SU-DHL-6 (cell line): ENCODE measurements at regions not wholly inside any gene's neighbourhood (a gene's known extent, or its start where the extent isn't known, plus 50 kb on each side); places are given as distances from the start of the nearest gene placed in this dataset.

Source experiments
- H2AFZ ChIP-seq: fragments of 200-600 bp; sonication (generic); 2 replicates; pipeline ENCODE4 v1.6.1; 2014; ENCODE audit warnings: low read depth, mild to moderate bottlenecking, moderate library complexity, mixed read lengths, antibody characterized with exemption, low read length; ENCODE audit not compliant: severe bottlenecking
- H3F3A ChIP-seq: fragments of 200-600 bp; shearing (Covaris generic); 2 replicates; pipeline ENCODE4 v1.6.0; 2016; ENCODE audit warnings: antibody characterized with exemption, mild to moderate bottlenecking; ENCODE audit not compliant: insufficient read depth
- H3K27ac ChIP-seq: fragments of 200-600 bp; sonication (generic); 2 replicates; pipeline ENCODE4 v1.5.1; 2016; ENCODE audit warnings: low read depth, mild to moderate bottlenecking, low read length, moderate library complexity, mixed read lengths
- H3K27me3 ChIP-seq: fragments of 200-600 bp; sonication (generic), shearing (Covaris generic); 2 replicates; pipeline ENCODE4 v1.6.0; 2014; ENCODE audit warnings: mild to moderate bottlenecking, low read length
- H3K36me3 ChIP-seq: fragments of 200-600 bp; sonication (generic); 2 replicates; pipeline ENCODE4 v1.6.1; 2014; ENCODE audit warnings: mild to moderate bottlenecking, low read length, mixed read lengths
- H3K4me2 ChIP-seq: fragments of 300-600, 200-600 bp; shearing (Covaris generic), sonication (generic); 2 replicates; pipeline ENCODE4 v1.6.0; 2014; ENCODE audit warnings: low read length, low read depth, mild to moderate bottlenecking; ENCODE audit not compliant: poor library complexity, severe bottlenecking
- H3K4me3 ChIP-seq: fragments of 200-600 bp; sonication (generic); 2 replicates; pipeline ENCODE4 v1.5.1; 2014; ENCODE audit warnings: antibody characterized with exemption, low read length, mild to moderate bottlenecking, mixed read lengths; ENCODE audit not compliant: insufficient read depth, poor library complexity, severe bottlenecking
- H3K79me2 ChIP-seq: fragments of 200-600 bp; sonication (generic); 2 replicates; pipeline ENCODE4 v1.6.1; 2014; ENCODE audit warnings: mild to moderate bottlenecking, low read length, moderate library complexity; ENCODE audit not compliant: insufficient read depth
- H3K9ac ChIP-seq: fragments of 200-600 bp; sonication (generic); 2 replicates; pipeline ENCODE4 v1.7.0; 2014; ENCODE audit warnings: mild to moderate bottlenecking, low read length
- H3K9me2 ChIP-seq: fragments of 200-600 bp; sonication (generic); replicated peaks from 2 replicates; pipeline ENCODE4 v1.6.1; 2014; ENCODE audit warnings: low read length; ENCODE audit not compliant: insufficient read depth
- H3K9me3 ChIP-seq: fragments of 200-600 bp; sonication (generic); 2 replicates; pipeline ENCODE4 v1.6.1; 2014; ENCODE audit warnings: low read length, mixed read lengths; ENCODE audit not compliant: insufficient read depth
- H4K20me1 ChIP-seq: fragments of 200-600 bp; sonication (generic); 2 replicates; pipeline ENCODE4 v1.6.1; 2014; ENCODE audit warnings: low read depth, mild to moderate bottlenecking, antibody characterized with exemption, low read length, moderate library complexity, mixed read lengths
- EZH2phosphoT487 ChIP-seq: fragments of 200-600 bp; sonication (generic), shearing (Covaris generic); conservative IDR thresholded peaks from 2 replicates; pipeline ENCODE4 v1.6.1; 2018; ENCODE audit warnings: mild to moderate bottlenecking, antibody characterized with exemption, low read length, moderate library complexity, mixed read lengths
- TF ChIP-seq, protein P1 (sequence below): fragments of 200-600 bp; sonication (generic); IDR thresholded peaks from one replicate; pipeline ENCODE4 v1.5.1; 2017; ENCODE audit warnings: antibody characterized with exemption, mild to moderate bottlenecking, low read length, moderate library complexity; ENCODE audit not compliant: insufficient read depth, poor library complexity, severe bottlenecking

GRCh38 chr12:77768558-77768957 is 62.1 kb upstream of the NAV3 start:
- no peak for TF ChIP-seq EZH2phosphoT487
- H2AFZ ChIP-seq: no peak overlapping the region
- no peaks in the 10 kb centered on the region for H3K79me2 ChIP-seq
- no peak overlapping the region for H3K4me3 ChIP-seq
- peaks cover 15% of the 10 kb centered on the region; the same call in 1 of the 2 replicates for H3K9me3 ChIP-seq
- no peaks in the 10 kb centered on the region for H3F3A ChIP-seq
- H3K27me3 ChIP-seq: no peaks in the 10 kb centered on the region
- no peaks in the 10 kb centered on the region for H3K36me3 ChIP-seq
- no peaks in the 10 kb centered on the region for H4K20me1 ChIP-seq
- H3K4me2 ChIP-seq: no peak overlapping the region
- H3K27ac ChIP-seq: no peak overlapping the region
- H3K9ac ChIP-seq: no peak overlapping the region
- no peaks in the 10 kb centered on the region for H3K9me2 ChIP-seq

GRCh38 chr12:77767756-77768343 is 62.8 kb upstream of the NAV3 start:
- TF ChIP-seq EZH2phosphoT487: no peak
- TF ChIP-seq, protein P1, sequence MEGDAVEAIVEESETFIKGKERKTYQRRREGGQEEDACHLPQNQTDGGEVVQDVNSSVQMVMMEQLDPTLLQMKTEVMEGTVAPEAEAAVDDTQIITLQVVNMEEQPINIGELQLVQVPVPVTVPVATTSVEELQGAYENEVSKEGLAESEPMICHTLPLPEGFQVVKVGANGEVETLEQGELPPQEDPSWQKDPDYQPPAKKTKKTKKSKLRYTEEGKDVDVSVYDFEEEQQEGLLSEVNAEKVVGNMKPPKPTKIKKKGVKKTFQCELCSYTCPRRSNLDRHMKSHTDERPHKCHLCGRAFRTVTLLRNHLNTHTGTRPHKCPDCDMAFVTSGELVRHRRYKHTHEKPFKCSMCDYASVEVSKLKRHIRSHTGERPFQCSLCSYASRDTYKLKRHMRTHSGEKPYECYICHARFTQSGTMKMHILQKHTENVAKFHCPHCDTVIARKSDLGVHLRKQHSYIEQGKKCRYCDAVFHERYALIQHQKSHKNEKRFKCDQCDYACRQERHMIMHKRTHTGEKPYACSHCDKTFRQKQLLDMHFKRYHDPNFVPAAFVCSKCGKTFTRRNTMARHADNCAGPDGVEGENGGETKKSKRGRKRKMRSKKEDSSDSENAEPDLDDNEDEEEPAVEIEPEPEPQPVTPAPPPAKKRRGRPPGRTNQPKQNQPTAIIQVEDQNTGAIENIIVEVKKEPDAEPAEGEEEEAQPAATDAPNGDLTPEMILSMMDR: no peak
- no peak overlapping the region for H3K9ac ChIP-seq

GRCh38 chr12:77767335-77767734 is 63.4 kb upstream of the NAV3 start:
- Histone ChIP-seq H3K9me2 (no peaks in the 10 kb centered on the region), H3K9ac (no peak overlapping the region), H2AFZ (no peak overlapping the region), H3K27me3 (no peaks in the 10 kb centered on the region), H3K4me2 (no peak overlapping the region), H3K79me2 (no peaks in the 10 kb centered on the region), H3K9me3 (peaks cover 15% of the 10 kb centered on the region; the same call in 1 of the 2 replicates), H4K20me1 (no peaks in the 10 kb centered on the region), H3K36me3 (no peaks in the 10 kb centered on the region), H3F3A (no peaks in the 10 kb centered on the region), H3K4me3 (no peak overlapping the region), H3K27ac (no peak overlapping the region)
- TF ChIP-seq, protein P1: no peak
- TF ChIP-seq EZH2phosphoT487: no peak

More at GRCh38 chr12:77767756-77768343, 62.8 kb upstream of the NAV3 start:
- Histone ChIP-seq H3K4me2 (no peak overlapping the region), H4K20me1 (no peaks in the 10 kb centered on the region), H3K9me3 (peaks cover 15% of the 10 kb centered on the region; the same call in 1 of the 2 replicates), H2AFZ (no peak overlapping the region), H3K27ac (no peak overlapping the region), H3K79me2 (no peaks in the 10 kb centered on the region), H3F3A (no peaks in the 10 kb centered on the region), H3K27me3 (no peaks in the 10 kb centered on the region), H3K9me2 (no peaks in the 10 kb centered on the region), H3K4me3 (no peak overlapping the region), H3K36me3 (no peaks in the 10 kb centered on the region)

GRCh38 chr12:77766224-77766623 is 64.5 kb upstream of the NAV3 start:
- no peak for TF ChIP-seq EZH2phosphoT487
- TF ChIP-seq, protein P1: no peak
- H3K27ac ChIP-seq: no peak overlapping the region
- H3K9me3 ChIP-seq: peaks cover 15% of the 10 kb centered on the region; the same call in 1 of the 2 replicates
- H3K27me3 ChIP-seq: no peaks in the 10 kb centered on the region
- H2AFZ ChIP-seq: no peak overlapping the region
- H3K9ac ChIP-seq: no peak overlapping the region
- H3K9me2 ChIP-seq: no peaks in the 10 kb centered on the region
- H3K79me2 ChIP-seq: no peaks in the 10 kb centered on the region
- H4K20me1 ChIP-seq: no peaks in the 10 kb centered on the region
- no peak overlapping the region for H3K4me3 ChIP-seq
- H3K36me3 ChIP-seq: no peaks in the 10 kb centered on the region
- H3F3A ChIP-seq: no peaks in the 10 kb centered on the region
- no peak overlapping the region for H3K4me2 ChIP-seq
